Spleen (tissue), 11 donors: ENCODE measurements at regions not wholly inside any gene's neighbourhood (a gene's known extent, or its start where the extent isn't known, plus 50 kb on each side); places are given as distances from the start of the nearest gene placed in this dataset.

Source experiments
- DNase-seq: peaks from one replicate; pipeline ENCODE4 v3.0.0-alpha.2; 2020
- H3K27ac ChIP-seq, 8 donors: fragments of 200-600 bp; sonication (generic) in 7 of 8; 1 replicate in 4 of 8; 2 replicates in 4 of 8; pipeline versions ENCODE4 v1.5.0 to v1.8.0; 2016 to 2021; ENCODE audit warnings: inconsistent platforms in 4 of 8, mild to moderate bottlenecking in 4 of 8, moderate library complexity in 1 of 8
- H3K27me3 ChIP-seq, 7 donors: fragments of 200-600 bp; sonication (generic) in 6 of 7; replicated peaks in 1 of 7; 1 replicate in 4 of 7; 2 replicates in 3 of 7; pipeline versions ENCODE4 v1.5.0 to v1.8.0; 2016 to 2021; ENCODE audit warnings: inconsistent platforms in 3 of 7, mild to moderate bottlenecking in 1 of 7
- H3K36me3 ChIP-seq, 6 donors: fragments of 200-600 bp; sonication (generic) in 5 of 6; 1 replicate in 4 of 6; 2 replicates in 2 of 6; pipeline versions ENCODE4 v1.5.0 to v1.8.0; 2016 to 2021; ENCODE audit warnings: inconsistent platforms in 2 of 6
- H3K4me1 ChIP-seq, 6 donors: fragments of 200-600 bp; sonication (generic) in 5 of 6; 1 replicate in 3 of 6; 2 replicates in 3 of 6; pipeline versions ENCODE4 v1.5.0 to v1.8.0; 2016 to 2021; ENCODE audit warnings: inconsistent platforms in 3 of 6
- H3K4me3 ChIP-seq, 8 donors: fragments of 200-600 bp; sonication (generic) in 7 of 8; 1 replicate in 4 of 8; 2 replicates in 4 of 8; pipeline versions ENCODE4 v1.5.0 to v1.8.0; 2016 to 2021; ENCODE audit warnings: inconsistent platforms in 4 of 8, mild to moderate bottlenecking in 4 of 8, moderate library complexity in 2 of 8
- H3K9me3 ChIP-seq, 8 donors: fragments of 200-600 bp; sonication (generic) in 7 of 8; 1 replicate in 4 of 8; 2 replicates in 4 of 8; pipeline versions ENCODE4 v1.5.0 to v1.8.0; 2016 to 2021; ENCODE audit warnings: inconsistent platforms in 4 of 8
- POLR2A ChIP-seq, 3 donors: fragments of 450-650 bp; IDR thresholded peaks; one replicate each; pipeline ENCODE4 v1.5.1; 2017; ENCODE audit warnings: antibody characterized with exemption in 3 of 3, mild to moderate bottlenecking in 1 of 3
- POLR2AphosphoS5 ChIP-seq, 3 donors: sonication (generic); formaldehyde crosslinking; IDR thresholded peaks; one replicate each; pipeline ENCODE4 v1.5.1; 2017; ENCODE audit warnings: antibody characterized with exemption in 3 of 3
- WGBS, 5 donors: extraction: QIAGEN DNeasy Blood & Tissue Kit in 3 of 5; methylation state at CpG; one replicate each; pipeline versions ENCODE4 v1.1.5 to v1.1.7; 2013 to 2018; 5-methylcytosine and 5-hydroxymethylcytosine counted together
- intact Hi-C: fragments of 100-400 bp; cut with DNase I; formaldehyde crosslinking; loops from one replicate; pipeline ENCODE4 v1.15.0; 2023; ENCODE audit warnings: low total_unique reads
- TF ChIP-seq, protein P1 (sequence below), 11 experiments: fragments of 200-600 bp in 7 of 11; fragments of 450-650 bp in 4 of 11; sonication (generic) in 4 of 11; IDR thresholded peaks in 8 of 11; conservative IDR thresholded peaks in 3 of 11; 1 replicate in 7 of 11; 2 replicates in 4 of 11; pipeline versions ENCODE4 v1.4.0 to v1.8.0; 2016 to 2021; ENCODE audit warnings: antibody characterized with exemption in 11 of 11, inconsistent platforms in 4 of 11, mild to moderate bottlenecking in 1 of 11
- donor health status: healthy with polysubstance abuse.
- donor health status: DM: no; HTN: no; CAD: no; lungs with moderate emphysema.
- donor health status: DM: no; HTN: no; CAD: no.
- donor health status: Bipolar disorder and iron deficiency.
- donor health status: healthy.
- donor health status: DM: no; HTN: no; CAD: no.
- donor health status: DM: yes; HTN: yes; CAD: no.

- intact Hi-C loops: no loop called here
- Histone ChIP-seq H3K27me3 (no peaks in the 10 kb centered on the region), H3K36me3 (no peaks in the 10 kb centered on the region), H3K9me3 (peaks cover 0 to 18% (median 5%) of the 10 kb centered on the region in 8 donors), H3K4me1 (no peaks in the 10 kb centered on the region), H3K4me3 (no peak overlapping the region), H3K27ac (no peak overlapping the region)
- 82 to 90% (median 86%) methylated on average over 4 of the region's 4 CpGs for WGBS, 5 donors
- TF ChIP-seq POLR2AphosphoS5 (IDR thresholded peaks at IDR 0.05) (no peak), POLR2A (IDR thresholded peaks at IDR 0.05) (no peak)
- TF ChIP-seq, protein P1, sequence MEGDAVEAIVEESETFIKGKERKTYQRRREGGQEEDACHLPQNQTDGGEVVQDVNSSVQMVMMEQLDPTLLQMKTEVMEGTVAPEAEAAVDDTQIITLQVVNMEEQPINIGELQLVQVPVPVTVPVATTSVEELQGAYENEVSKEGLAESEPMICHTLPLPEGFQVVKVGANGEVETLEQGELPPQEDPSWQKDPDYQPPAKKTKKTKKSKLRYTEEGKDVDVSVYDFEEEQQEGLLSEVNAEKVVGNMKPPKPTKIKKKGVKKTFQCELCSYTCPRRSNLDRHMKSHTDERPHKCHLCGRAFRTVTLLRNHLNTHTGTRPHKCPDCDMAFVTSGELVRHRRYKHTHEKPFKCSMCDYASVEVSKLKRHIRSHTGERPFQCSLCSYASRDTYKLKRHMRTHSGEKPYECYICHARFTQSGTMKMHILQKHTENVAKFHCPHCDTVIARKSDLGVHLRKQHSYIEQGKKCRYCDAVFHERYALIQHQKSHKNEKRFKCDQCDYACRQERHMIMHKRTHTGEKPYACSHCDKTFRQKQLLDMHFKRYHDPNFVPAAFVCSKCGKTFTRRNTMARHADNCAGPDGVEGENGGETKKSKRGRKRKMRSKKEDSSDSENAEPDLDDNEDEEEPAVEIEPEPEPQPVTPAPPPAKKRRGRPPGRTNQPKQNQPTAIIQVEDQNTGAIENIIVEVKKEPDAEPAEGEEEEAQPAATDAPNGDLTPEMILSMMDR (IDR thresholded peaks at IDR 0.05 in 8 of 11, conservative IDR thresholded peaks at IDR 0.05 in 3 of 11): no peak
- no peak for DNase-seq
Observed at GRCh38 chr9:13750061-13750460, 470.6 kb upstream of the MPDZ start.

DNA sequence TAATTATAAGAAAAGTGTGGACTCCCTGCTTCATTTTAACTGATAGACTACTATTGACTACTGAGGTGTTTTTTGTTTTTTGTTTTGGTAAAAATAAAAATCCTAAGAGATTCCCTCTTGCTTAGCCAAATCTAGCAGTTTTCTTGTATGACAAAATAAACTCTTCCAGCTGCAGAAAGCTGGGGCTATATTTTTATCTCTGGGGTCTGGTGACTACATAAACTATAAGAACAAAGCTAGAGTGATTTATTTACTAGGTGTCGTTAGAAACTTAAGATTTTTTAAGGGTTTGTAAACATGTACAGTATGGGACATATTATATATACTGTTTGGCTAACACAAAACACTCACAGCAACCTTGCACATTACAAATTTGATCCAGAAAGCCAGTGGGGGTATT, 467.4 kb upstream of the MPDZ start:
- H3K27ac ChIP-seq: no peak overlapping the region
- peaks cover 0 to 18% (median 5%) of the 10 kb centered on the region in 8 donors for H3K9me3 ChIP-seq
- DNase-seq: no peak
- H3K36me3 ChIP-seq: no peaks in the 10 kb centered on the region
- H3K4me1 ChIP-seq: no peaks in the 10 kb centered on the region
- TF ChIP-seq POLR2AphosphoS5 (IDR thresholded peaks at IDR 0.05) (no peak), POLR2A (IDR thresholded peaks at IDR 0.05) (no peak)
- TF ChIP-seq, protein P1 (IDR thresholded peaks at IDR 0.05 in 8 of 11, conservative IDR thresholded peaks at IDR 0.05 in 3 of 11): no peak
- intact Hi-C loops: no loop called here
- 75 to 90% (median 85%) methylated on average over 1 of the region's 1 CpG for WGBS, 5 donors
- no peak overlapping the region for H3K4me3 ChIP-seq
- no peaks in the 10 kb centered on the region for H3K27me3 ChIP-seq

GRCh38 chr9:13744261-13744901, 464.9 kb upstream of the MPDZ start:
- H3K4me3 ChIP-seq: no peak overlapping the region
- H3K9me3 ChIP-seq: peaks cover 0 to 14% (median 5%) of the 10 kb centered on the region in 8 donors
- no peak overlapping the region for H3K27ac ChIP-seq
- DNase-seq: no peak
- 79 to 87% (median 82%) methylated on average over 16 of the region's 16 CpGs for WGBS, 5 donors
- intact Hi-C loops: no loop called here
- no peaks in the 10 kb centered on the region for H3K4me1 ChIP-seq
- H3K27me3 ChIP-seq: no peaks in the 10 kb centered on the region
- H3K36me3 ChIP-seq: no peaks in the 10 kb centered on the region
- no peak for TF ChIP-seq POLR2A (IDR thresholded peaks at IDR 0.05)
- TF ChIP-seq, protein P1 (IDR thresholded peaks at IDR 0.05 in 8 of 11, conservative IDR thresholded peaks at IDR 0.05 in 3 of 11): no peak
- TF ChIP-seq POLR2AphosphoS5 (IDR thresholded peaks at IDR 0.05): no peak

- Histone ChIP-seq H3K36me3 (no peaks in the 10 kb centered on the region), H3K27ac (no peak overlapping the region), H3K9me3 (no peaks in the 10 kb centered on the region), H3K4me3 (no peak overlapping the region), H3K27me3 (no peaks in the 10 kb centered on the region), H3K4me1 (no peaks in the 10 kb centered on the region)
- no peak for DNase-seq
- TF ChIP-seq POLR2A (IDR thresholded peaks at IDR 0.05) (no peak), POLR2AphosphoS5 (IDR thresholded peaks at IDR 0.05) (no peak)
- TF ChIP-seq, protein P1 (IDR thresholded peaks at IDR 0.05 in 8 of 11, conservative IDR thresholded peaks at IDR 0.05 in 3 of 11): no peak
- intact Hi-C loops: no loop called here
Observed at GRCh38 chr9:13737885-13738284, 458.4 kb upstream of the MPDZ start.
